ENCODE measurements at regions not wholly inside any gene's neighbourhood (a gene's known extent, or its start where the extent isn't known, plus 50 kb on each side); places are given as distances from the start of the nearest gene placed in this dataset.

DNA sequence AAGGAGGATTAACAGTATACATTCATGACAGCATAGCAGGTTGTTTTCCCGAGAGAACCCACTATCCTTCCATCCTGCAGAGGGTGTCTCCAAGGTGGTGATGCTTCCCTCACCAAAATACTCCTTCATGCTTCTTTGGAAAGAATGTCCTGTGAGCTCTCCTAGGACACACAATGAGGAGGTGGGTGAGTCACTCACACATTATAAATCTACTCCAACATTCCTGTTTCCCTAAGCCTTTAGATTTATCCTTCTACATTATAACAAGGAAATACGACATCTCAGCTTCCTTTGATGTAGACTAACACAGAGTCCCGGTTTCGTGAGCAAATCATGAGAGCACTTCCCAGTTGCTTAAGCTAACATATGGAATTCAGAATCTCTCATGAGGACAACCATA is 689.7 kb upstream of the CELF2 start:
- TF ChIP-seq CTCF (IDR thresholded peaks at IDR 0.05) (no peak), POLR2A (IDR thresholded peaks at IDR 0.05) (no peak), POLR2AphosphoS5 (IDR thresholded peaks at IDR 0.05) (no peak)
